Skin epidermis (tissue), 12 donors: ENCODE measurements at regions not wholly inside any gene's neighbourhood (a gene's known extent, or its start where the extent isn't known, plus 50 kb on each side); places are given as distances from the start of the nearest gene placed in this dataset.
A peak's percentile ranks its signal among the peaks of the same experiment; 100 is the strongest.

Experiments used
- H3K27ac ChIP-seq, 21 experiments: fragments of 200-600 bp; sonication (generic) in 11 of 21; one replicate each; pipeline ENCODE4 v1.5.0; 2020; ENCODE audit warnings: mild to moderate bottlenecking in 3 of 21, inconsistent platforms in 2 of 21, moderate library complexity in 2 of 21
- H3K4me3 ChIP-seq, 7 experiments: fragments of 200-600 bp; sonication (generic) in 2 of 7; one replicate each; pipeline ENCODE4 v1.5.0; 2020; ENCODE audit warnings: inconsistent platforms in 2 of 7, mild to moderate bottlenecking in 2 of 7, moderate library complexity in 1 of 7

DNA sequence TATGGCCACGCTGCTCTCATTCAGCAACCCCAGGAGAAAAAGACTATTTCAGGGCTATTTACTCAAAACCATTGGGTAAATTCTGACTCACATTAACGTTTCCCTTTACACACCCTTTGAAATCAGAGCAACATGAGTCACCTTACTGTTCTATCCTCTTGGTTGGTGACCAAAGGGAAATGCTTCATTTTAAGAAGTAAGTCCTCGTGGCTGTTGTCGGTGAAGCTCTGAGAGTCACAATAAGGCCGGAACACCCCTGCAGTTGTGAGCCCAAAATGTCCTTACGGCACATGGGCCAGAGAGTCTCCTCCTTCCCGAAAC lies 56.3 kb upstream of the SPRY1 start:
- no peak overlapping the region for H3K4me3 ChIP-seq
- peak overlapping the region in 7 of 21 experiments; percentile 31 to 82 (median 57) for H3K27ac ChIP-seq

- H3K27ac ChIP-seq = peak overlapping the region in 8 of 21 experiments; percentile 37 to 85 (median 77)
- no peak overlapping the region for H3K4me3 ChIP-seq
These were observed 54.1 kb upstream of the SPRY1 start for GRCh38 chr4:123342498-123342897.

- peak overlapping the region in 10 of 21 experiments; percentile 14 to 85 (median 75) for H3K27ac ChIP-seq
These were observed 53.1 kb upstream of the SPRY1 start for GRCh38 chr4:123343400-123344041.

DNA sequence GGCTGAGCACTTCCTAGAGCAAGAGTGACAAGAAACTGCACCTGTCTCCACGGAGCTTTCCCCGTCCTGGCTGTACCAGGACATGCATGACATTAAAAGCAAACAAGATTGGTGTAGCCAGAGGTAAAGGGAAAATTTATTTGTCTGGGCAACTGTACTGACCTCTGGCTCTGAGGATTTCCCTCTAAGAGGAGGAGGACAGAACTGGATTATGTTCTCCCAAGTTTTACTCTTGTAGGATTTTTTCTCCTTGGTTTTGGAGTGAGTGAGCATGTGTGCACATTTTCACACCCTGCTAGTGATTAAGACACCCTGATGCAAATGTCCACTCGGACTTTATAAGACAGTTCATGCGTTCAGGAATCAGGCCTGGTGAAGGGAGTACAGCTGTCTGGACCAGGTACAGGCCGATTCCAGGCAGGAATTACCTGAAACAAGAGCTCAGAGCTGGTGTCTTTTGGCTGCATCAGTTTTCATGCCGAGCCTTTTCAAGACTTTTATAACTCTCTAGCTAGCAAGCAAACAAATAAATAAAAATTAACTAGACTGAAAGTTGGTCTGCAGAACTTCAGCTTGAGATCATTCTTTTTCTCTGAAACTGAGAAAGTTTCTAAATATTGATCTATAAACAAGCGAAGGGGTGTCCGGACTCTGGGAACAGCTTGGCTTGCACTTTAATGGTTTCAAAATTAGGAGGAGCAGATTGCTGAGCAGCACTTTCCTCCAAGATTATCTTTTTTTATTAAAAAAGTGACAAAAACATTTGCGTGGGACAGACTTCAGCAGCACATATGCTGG lies 51.3 kb upstream of the SPRY1 start:
- peak overlapping the region in 4 of 21 experiments; percentile 5 to 23 (median 18) for H3K27ac ChIP-seq

More at GRCh38 chr4:123343400-123344041, 53.1 kb upstream of the SPRY1 start:
- H3K4me3 ChIP-seq = no peak overlapping the region

DNA sequence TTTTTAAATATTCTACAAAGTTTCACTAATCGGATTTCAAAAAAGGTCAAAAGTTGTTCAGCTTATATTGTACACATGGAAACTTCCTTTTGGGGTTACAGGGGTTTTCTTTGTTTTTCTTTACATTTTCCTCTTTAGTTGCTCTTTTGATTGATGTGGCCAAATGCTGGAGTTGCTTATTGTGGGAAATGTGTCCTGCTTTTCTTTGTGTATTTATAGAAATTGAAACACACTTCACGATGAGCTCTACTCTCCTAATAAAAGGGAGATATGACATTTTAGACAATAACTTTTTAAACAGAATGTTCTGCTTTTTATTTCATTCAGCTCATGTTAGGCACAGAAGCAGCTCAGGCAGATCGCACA lies 50.7 kb upstream of the SPRY1 start:
- Histone ChIP-seq H3K4me3 (no peak overlapping the region), H3K27ac (peak overlapping the region in 6 of 21 experiments; percentile 5 to 46 (median 18))

More for the DNA sequence above, 51.3 kb upstream of the SPRY1 start:
- H3K4me3 ChIP-seq = no peak overlapping the region

DNA sequence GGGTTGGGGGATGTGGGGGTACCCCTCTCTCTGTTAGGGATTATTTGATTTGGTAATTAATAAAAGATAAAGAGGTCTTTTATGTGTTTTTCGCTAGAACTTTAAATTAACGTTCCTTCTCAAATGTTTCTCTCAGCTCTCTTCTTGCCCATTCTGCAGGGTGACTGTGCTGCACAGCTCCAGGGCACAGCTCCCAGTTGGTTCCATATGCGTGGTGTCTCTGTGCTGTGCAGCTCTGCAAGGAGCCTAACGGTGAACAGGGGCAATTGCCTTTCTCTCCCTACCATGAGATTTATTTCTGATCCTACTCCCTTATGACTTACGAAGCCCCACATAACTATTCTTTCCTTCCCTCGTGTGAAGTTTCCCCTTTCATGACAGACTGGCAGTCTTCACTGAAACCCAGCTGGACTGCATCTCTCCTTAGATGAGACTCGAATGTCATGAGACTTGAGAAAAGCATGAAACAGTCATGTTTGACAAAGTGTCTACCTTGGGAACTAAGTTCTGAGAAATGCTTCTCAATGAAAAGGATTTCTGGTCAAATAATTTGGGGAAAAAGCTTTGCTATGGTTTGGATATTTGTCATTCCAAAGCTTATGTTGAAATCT lies 50.2 kb upstream of the SPRY1 start:
- no peak overlapping the region for H3K4me3 ChIP-seq
- peak overlapping the region in 5 of 21 experiments; percentile 5 to 46 (median 21) for H3K27ac ChIP-seq
